GM12864 (cell line): ENCODE measurements at regions not wholly inside any gene's neighbourhood (a gene's known extent, or its start where the extent isn't known, plus 50 kb on each side); places are given as distances from the start of the nearest gene placed in this dataset.

Experiments
- DNase-seq: peaks from one replicate; pipeline ENCODE4 v3.0.0-alpha.2; 2011; ENCODE audit warnings: low read depth
- H3K4me3 ChIP-seq: 2 replicates; pipeline ENCODE4 v1.5.1; 2011; ENCODE audit warnings: mild to moderate bottlenecking, low read depth, low read length, control low read depth
- CTCF ChIP-seq: IDR thresholded peaks from 2 replicates; pipeline ENCODE4 v1.5.1; 2011; ENCODE audit warnings: low read depth, mild to moderate bottlenecking, moderate library complexity, low read length, control low read depth, inconsistent platforms; ENCODE audit errors: missing control alignments

- no peak for DNase-seq
- no peak overlapping the region for H3K4me3 ChIP-seq
- TF ChIP-seq CTCF: no peak
These were observed 258.7 kb upstream of the EXOC2 start for GRCh38 chr6:951399-952181.

- no peak for TF ChIP-seq CTCF
- no peak for DNase-seq
- no peak overlapping the region for H3K4me3 ChIP-seq
These were observed 254.4 kb upstream of the EXOC2 start for GRCh38 chr6:947235-947934.

GRCh38 chr6:946546-946945, 253.6 kb upstream of the EXOC2 start:
- TF ChIP-seq CTCF: no peak
- no peak for DNase-seq
- no peak overlapping the region for H3K4me3 ChIP-seq

GRCh38 chr6:939526-940252, 246.8 kb upstream of the EXOC2 start:
- no peak for TF ChIP-seq CTCF
- H3K4me3 ChIP-seq: no peak overlapping the region
- DNase-seq: no peak

- H3K4me3 ChIP-seq: no peak overlapping the region
- no peak for DNase-seq
- no peak for TF ChIP-seq CTCF
These were observed 246.0 kb upstream of the EXOC2 start for GRCh38 chr6:938916-939315.

- DNase-seq: no peak
- H3K4me3 ChIP-seq: no peak overlapping the region
- TF ChIP-seq CTCF: no peak
These were observed 245.4 kb upstream of the EXOC2 start for GRCh38 chr6:938271-938905.
